ENCODE measurements at regions not wholly inside any gene's neighbourhood (a gene's known extent, or its start where the extent isn't known, plus 50 kb on each side); places are given as distances from the start of the nearest gene placed in this dataset.
A peak's percentile ranks its signal among the peaks of the same experiment; 100 is the strongest.

DNA sequence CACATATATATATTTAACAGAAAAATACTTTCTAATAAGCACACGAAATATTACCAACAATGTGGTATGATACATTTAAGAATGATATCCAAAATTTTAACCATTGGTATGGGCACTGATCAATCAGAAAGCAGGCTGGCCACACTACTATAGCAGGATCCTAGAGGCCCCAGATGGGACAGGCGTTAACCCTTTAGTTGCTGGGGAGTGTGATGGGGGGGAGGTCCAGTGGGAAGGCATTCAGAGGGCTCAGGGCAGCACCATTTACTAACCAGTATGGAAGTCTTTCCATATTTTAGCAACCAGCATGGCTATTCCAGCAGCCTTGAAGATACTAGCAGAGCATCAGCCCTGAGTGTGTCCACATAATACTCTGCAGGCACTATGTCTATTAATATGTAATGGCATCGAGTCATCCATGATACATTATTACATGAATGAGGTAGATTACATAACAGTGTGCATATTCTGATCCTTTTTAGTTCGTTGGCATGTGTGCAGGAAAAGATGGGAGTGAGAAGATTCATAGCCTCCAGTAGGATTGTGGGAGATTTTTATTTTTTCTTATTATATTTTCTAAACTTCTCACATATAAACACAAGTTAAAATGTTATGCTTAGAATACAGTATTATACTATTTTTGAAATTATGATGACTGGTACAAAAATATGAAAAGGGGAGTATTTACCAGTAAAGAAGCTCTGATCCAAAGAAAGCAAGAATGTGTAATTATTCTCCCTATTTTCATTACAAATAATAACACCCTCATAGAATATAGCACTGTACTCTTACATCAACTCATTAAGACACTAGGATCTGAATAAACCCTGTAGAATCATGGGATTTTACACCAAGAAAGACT, 78.9 kb downstream of the FAM217A start:
- DNase-seq (ENCODE audit: low read depth in 2 of 2), result no peak

- DNase-seq (ENCODE audit: low read depth in 2 of 2), result no peak
These were observed 74.7 kb downstream of the FAM217A start for GRCh38 chr6:4004249-4004648.

- DNase-seq (ENCODE audit: low read depth in 2 of 2), result no peak
These were observed 70.5 kb downstream of the FAM217A start for GRCh38 chr6:4008324-4009047.

DNA sequence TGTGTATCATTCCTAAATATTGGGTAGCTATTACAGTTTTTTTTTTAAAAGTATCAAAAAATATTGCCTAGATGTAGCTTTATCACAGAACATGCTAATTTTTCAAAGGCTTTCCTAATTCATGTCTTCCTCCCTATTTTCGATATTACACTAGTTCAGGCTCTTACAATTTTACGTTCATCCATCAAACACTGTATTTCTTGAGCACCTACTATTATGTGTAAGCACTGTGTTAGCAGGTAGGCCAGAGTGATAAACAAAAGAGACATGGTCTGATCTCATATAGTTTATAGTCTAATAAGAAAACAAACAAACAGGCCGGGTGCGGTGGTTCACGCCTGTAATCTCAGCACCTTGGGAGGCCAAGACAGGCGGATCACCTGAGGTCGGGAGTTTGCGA, 69.5 kb downstream of the FAM217A start:
- no peak for DNase-seq (ENCODE audit: low read depth in 2 of 2)

DNA sequence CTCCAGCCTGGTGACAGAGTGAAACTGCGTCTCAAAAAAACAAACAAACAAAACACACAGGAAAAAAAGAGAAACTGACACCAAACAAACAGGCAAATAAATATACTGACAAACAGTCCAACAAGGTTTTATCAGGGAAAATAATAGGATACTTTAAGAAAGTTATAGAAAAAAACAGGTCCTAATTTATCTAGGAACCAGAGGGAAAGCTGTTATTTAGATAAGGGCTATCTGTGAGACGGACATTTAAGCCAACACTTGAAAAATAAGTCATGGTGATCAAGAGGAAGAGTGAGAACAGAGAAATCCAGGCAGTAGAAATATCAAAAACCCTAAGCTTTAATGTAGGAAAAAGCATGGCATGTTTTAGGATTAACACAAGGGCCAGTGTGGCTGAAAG, 68.9 kb downstream of the FAM217A start:
- DNase-seq (ENCODE audit: low read depth in 2 of 2), result no peak

GRCh38 chr6:4010689-4011090, 68.2 kb downstream of the FAM217A start:
- DNase-seq (ENCODE audit: low read depth in 2 of 2), result no peak

GRCh38 chr6:4012826-4013225, 66.1 kb downstream of the FAM217A start:
- DNase-seq (ENCODE audit: low read depth in 2 of 2), result no peak

DNA sequence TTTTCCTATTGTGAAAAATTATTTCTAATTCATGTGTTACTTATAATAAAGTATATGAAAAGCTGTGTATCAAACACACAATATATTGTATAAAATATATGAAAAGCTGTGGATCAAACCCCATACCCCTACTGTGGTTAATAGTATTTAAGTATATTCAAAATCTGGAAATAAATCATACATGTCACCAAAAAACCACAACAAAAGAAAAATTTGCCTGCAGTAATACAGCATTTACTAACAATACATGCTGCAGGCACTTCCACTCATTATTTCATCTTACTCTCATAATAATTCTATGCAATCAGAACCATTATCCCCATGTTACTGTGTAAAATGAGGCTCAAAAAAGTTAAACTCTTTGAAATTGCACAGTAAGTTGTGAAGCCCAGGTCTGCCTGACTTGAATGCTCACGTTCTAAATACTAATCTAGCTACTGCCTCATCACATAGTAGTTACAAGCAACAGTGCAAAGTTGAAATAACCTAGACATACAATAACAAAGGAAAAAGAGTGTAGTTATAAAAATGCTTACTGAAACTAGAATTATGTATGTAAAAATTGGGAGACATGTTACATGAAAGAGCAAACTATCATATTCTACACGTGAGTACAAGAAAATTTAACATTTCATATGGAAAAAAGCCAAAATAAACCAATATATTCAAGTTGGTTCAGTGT, 61.7 kb downstream of the FAM217A start:
- no peak for DNase-seq (ENCODE audit: low read depth in 2 of 2)

GRCh38 chr6:4017834-4018170, 61.1 kb downstream of the FAM217A start:
- DNase-seq (ENCODE audit: low read depth in 2 of 2), result no peak

DNA sequence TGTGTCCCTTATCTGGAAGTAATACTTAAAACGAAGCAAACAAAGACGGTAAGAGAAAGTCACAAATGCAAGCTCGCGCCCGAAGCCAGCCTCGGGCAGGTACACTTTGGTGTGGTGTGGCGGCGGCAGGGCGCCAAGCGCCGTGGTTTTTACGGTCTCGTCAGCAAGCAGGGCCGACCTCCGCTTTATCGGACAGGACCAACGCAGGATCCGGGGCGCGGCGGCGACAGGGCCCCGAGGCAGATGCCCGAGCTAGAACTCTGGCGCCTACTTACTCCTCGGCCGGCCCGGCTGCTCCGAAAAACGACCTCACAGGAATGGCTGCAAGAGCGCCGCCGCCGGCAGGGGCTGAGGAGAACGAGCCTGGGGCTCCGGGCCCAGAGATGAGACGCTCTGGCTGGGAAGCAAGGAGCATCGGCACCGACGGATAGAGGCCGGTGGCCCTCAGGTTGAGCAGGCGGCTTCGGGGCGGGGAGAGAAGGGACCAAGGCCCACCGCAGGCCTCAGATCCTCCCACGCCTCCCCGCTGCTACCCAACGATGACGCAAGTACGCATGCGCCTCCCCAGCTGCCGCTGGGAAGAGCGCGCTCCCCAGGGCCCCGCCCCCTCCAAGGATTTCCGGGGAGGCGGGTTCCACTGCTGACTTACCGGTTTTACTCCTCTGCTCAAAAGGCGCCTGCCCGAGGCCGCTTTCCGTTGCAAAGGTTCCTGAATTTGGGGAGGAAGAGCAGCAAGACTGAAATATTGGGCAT, 60.6 kb downstream of the FAM217A start:
- DNase-seq (ENCODE audit: low read depth in 2 of 2), result peak; percentile 96
